Endodermal cell (in vitro differentiated cells): ENCODE measurements at regions not wholly inside any gene's neighbourhood (a gene's known extent, or its start where the extent isn't known, plus 50 kb on each side); places are given as distances from the start of the nearest gene placed in this dataset.

ENCODE experiments used
- DNase-seq: peaks from one replicate; pipeline ENCODE4 v3.0.0-alpha.2; 2017
- H3K27ac ChIP-seq: 2 replicates; pipeline ENCODE4 v1.5.1; 2013; ENCODE audit warnings: mild to moderate bottlenecking, low read depth, low read length, moderate library complexity
- H3K27me3 ChIP-seq: 2 replicates; pipeline ENCODE4 v1.6.1; 2013; ENCODE audit warnings: mild to moderate bottlenecking, low read length, moderate library complexity; ENCODE audit not compliant: insufficient read depth, control insufficient read depth, poor library complexity, severe bottlenecking
- H3K36me3 ChIP-seq: 2 replicates; pipeline ENCODE4 v1.7.0; 2013; ENCODE audit warnings: mild to moderate bottlenecking, low read length, moderate library complexity; ENCODE audit not compliant: control insufficient read depth, insufficient read depth
- H3K4me1 ChIP-seq: one replicate; pipeline ENCODE4 v1.7.0; 2013; ENCODE audit warnings: low read length; ENCODE audit not compliant: control insufficient read depth, insufficient read depth
- H3K4me3 ChIP-seq: 2 replicates; pipeline ENCODE4 v1.5.1; 2013; ENCODE audit warnings: mild to moderate bottlenecking, low read length, moderate library complexity
- H3K9ac ChIP-seq: 2 replicates; pipeline ENCODE4 v1.6.1; 2013; ENCODE audit warnings: mild to moderate bottlenecking, low read length, moderate library complexity; ENCODE audit not compliant: poor library complexity, severe bottlenecking; ENCODE audit errors: extremely low read depth
- H3K9me3 ChIP-seq: 2 replicates; pipeline ENCODE4 v1.6.1; 2013; ENCODE audit warnings: mild to moderate bottlenecking, low read length, moderate library complexity; ENCODE audit not compliant: control insufficient read depth
- H3K27ac Mint-ChIP-seq: 2 replicates; pipeline ENCODE4 v1.8.0; 2020; ENCODE audit warnings: mixed read lengths
- H3K27me3 Mint-ChIP-seq: 2 replicates; pipeline ENCODE4 v1.8.0; 2021; ENCODE audit warnings: mild to moderate bottlenecking, mixed read lengths; ENCODE audit not compliant: insufficient read depth
- H3K36me3 Mint-ChIP-seq: 2 replicates; pipeline ENCODE4 v1.8.0; 2020; ENCODE audit warnings: low read depth, mixed read lengths
- H3K4me1 Mint-ChIP-seq: 2 replicates; pipeline ENCODE4 v1.8.0; 2020; ENCODE audit warnings: mixed read lengths
- H3K4me3 Mint-ChIP-seq: 2 replicates; pipeline ENCODE4 v1.8.0; 2020; ENCODE audit warnings: mild to moderate bottlenecking, moderate library complexity, mixed read lengths
- H3K9me3 Mint-ChIP-seq: 2 replicates; pipeline ENCODE4 v1.8.0; 2020; ENCODE audit warnings: mild to moderate bottlenecking, mixed read lengths
- WGBS, 2 experiments: methylation state at CpG; one replicate each; pipeline versions ENCODE4 v1.1.5 to v1.1.7; 2013; ENCODE audit warnings: missing lambda C conversion rate in 2 of 2, mixed read lengths in 1 of 2; ENCODE audit not compliant: insufficient coverage in 1 of 2, insufficient read length in 1 of 2; 5-methylcytosine and 5-hydroxymethylcytosine counted together
- TF ChIP-seq, protein P1 (sequence below): fragments of 200-600 bp; sonication (generic); conservative IDR thresholded peaks from 2 replicates; pipeline ENCODE4 v1.5.0; 2021; ENCODE audit warnings: antibody characterized with exemption, mild to moderate bottlenecking

DNA sequence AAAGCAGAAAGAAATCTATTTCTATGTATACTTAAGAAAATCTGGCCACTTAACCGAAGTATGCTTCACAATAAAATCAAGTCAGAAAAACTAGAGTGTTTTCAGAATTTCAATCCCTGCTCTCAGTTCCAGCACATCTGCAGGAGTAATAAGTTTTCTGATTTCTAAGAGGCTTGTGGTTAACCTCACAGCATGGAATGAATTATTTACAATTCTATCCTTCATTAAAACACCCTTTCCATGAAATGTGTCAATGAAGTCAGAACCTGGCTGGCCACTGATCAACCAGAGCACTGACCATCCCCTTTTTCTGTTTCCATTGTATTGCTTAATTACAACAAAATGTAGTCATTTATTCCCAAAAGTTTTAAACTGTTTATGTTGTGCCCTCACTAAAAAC is 781.4 kb upstream of the INTU start:
- no peak overlapping the region for H3K9ac ChIP-seq
- Mint-ChIP-seq H3K4me3 (no peak overlapping the region), H3K9me3 (no peaks in the 10 kb centered on the region), H3K4me1 (no peaks in the 10 kb centered on the region), H3K36me3 (no peaks in the 10 kb centered on the region), H3K27me3 (no peaks in the 10 kb centered on the region), H3K27ac (no peak overlapping the region)
- H3K4me1 ChIP-seq, result no peaks in the 10 kb centered on the region
- no peaks in the 10 kb centered on the region for H3K36me3 ChIP-seq
- H3K9me3 ChIP-seq, result no peaks in the 10 kb centered on the region
- TF ChIP-seq, protein P1, sequence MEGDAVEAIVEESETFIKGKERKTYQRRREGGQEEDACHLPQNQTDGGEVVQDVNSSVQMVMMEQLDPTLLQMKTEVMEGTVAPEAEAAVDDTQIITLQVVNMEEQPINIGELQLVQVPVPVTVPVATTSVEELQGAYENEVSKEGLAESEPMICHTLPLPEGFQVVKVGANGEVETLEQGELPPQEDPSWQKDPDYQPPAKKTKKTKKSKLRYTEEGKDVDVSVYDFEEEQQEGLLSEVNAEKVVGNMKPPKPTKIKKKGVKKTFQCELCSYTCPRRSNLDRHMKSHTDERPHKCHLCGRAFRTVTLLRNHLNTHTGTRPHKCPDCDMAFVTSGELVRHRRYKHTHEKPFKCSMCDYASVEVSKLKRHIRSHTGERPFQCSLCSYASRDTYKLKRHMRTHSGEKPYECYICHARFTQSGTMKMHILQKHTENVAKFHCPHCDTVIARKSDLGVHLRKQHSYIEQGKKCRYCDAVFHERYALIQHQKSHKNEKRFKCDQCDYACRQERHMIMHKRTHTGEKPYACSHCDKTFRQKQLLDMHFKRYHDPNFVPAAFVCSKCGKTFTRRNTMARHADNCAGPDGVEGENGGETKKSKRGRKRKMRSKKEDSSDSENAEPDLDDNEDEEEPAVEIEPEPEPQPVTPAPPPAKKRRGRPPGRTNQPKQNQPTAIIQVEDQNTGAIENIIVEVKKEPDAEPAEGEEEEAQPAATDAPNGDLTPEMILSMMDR, result no peak
- no peak overlapping the region for H3K27ac ChIP-seq
- H3K27me3 ChIP-seq, result no peaks in the 10 kb centered on the region
- H3K4me3 ChIP-seq, result no peak overlapping the region
- WGBS, 2 experiments, result 95% methylated on average over 1 of the region's 1 CpG; no CpG with 5 or more reads in 1 of the 2 experiments
- no peak for DNase-seq

DNA sequence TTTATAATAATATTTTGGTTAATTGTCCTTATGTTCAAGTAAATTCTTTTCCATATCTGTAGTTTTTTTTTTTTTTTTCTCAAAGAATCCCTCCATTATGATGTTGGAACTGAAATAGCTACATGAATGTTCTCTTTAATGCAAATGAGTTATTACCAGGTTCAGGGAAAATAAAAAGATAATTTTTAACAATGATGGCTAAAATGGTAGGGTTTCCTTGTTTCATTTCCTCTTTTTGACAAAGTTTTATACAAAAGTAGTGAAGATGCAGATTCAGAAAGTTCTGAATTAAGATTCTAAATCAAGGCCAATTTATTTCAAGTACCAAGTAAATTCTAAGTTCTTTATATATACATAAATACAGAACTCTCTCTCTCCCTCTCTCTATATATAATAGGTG is 779.0 kb upstream of the INTU start:
- Mint-ChIP-seq H3K27me3 (no peaks in the 10 kb centered on the region), H3K4me3 (no peak overlapping the region), H3K4me1 (no peaks in the 10 kb centered on the region), H3K9me3 (no peaks in the 10 kb centered on the region), H3K36me3 (no peaks in the 10 kb centered on the region), H3K27ac (no peak overlapping the region)
- no peaks in the 10 kb centered on the region for H3K4me1 ChIP-seq
- TF ChIP-seq, protein P1, result no peak
- no peak for DNase-seq
- no peaks in the 10 kb centered on the region for H3K9me3 ChIP-seq
- H3K27me3 ChIP-seq, result no peaks in the 10 kb centered on the region
- no peak overlapping the region for H3K27ac ChIP-seq
- no peak overlapping the region for H3K9ac ChIP-seq
- H3K4me3 ChIP-seq, result no peak overlapping the region
- no peaks in the 10 kb centered on the region for H3K36me3 ChIP-seq

DNA sequence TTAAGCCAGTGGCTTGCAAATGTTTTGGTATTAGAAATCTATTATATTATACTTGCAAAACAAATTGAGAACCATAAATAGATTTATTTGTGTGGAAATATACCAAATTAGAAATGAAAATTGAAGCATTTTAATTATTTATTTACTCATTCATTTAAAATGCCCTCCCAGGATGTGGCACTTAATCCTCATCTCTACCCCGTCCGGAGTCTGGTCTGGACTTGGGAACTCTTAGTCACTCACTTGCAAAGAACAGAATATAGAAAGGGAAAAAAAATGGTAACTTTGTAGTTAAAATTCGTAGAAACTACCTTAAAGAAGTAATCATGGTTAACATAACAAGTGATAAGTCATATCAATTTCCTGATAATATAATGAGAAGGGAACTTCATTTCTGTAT is 775.9 kb upstream of the INTU start:
- Mint-ChIP-seq H3K9me3 (peaks cover 4% of the 10 kb centered on the region), H3K36me3 (no peaks in the 10 kb centered on the region), H3K27ac (no peak overlapping the region), H3K4me1 (no peaks in the 10 kb centered on the region), H3K27me3 (no peaks in the 10 kb centered on the region), H3K4me3 (no peak overlapping the region)
- TF ChIP-seq, protein P1, result no peak
- DNase-seq, result no peak
- WGBS, 2 experiments, result 93% methylated on average over 3 of the region's 3 CpGs; no CpG with 5 or more reads in 1 of the 2 experiments
- Histone ChIP-seq H3K36me3 (no peaks in the 10 kb centered on the region), H3K27me3 (no peaks in the 10 kb centered on the region), H3K9me3 (no peaks in the 10 kb centered on the region), H3K27ac (no peak overlapping the region), H3K4me3 (no peak overlapping the region), H3K4me1 (no peaks in the 10 kb centered on the region), H3K9ac (no peak overlapping the region)
